GM13977 (cell line): ENCODE measurements at regions not wholly inside any gene's neighbourhood (a gene's known extent, or its start where the extent isn't known, plus 50 kb on each side); places are given as distances from the start of the nearest gene placed in this dataset.

Source experiments
- DNase-seq: peaks from one replicate; pipeline ENCODE4 v3.0.0; 2012; ENCODE audit warnings: low spot score
- CTCF ChIP-seq: IDR thresholded peaks from 2 replicates; pipeline ENCODE4 v1.5.1; 2012; ENCODE audit warnings: mild to moderate bottlenecking, control low read depth; ENCODE audit not compliant: insufficient read depth; ENCODE audit errors: extremely low read depth, missing control alignments
- in situ Hi-C: fragments of 300-500 bp; cut with MboI; formaldehyde crosslinking; loops from one replicate; pipeline ENCODE4 v1.12.0; 2022; ENCODE audit warnings: low sequenced_read_pairs, low pct_unique_long_range_greater_than_20kb, mixed read lengths, inconsistent platforms; ENCODE audit not compliant: unreplicated experiment

DNA sequence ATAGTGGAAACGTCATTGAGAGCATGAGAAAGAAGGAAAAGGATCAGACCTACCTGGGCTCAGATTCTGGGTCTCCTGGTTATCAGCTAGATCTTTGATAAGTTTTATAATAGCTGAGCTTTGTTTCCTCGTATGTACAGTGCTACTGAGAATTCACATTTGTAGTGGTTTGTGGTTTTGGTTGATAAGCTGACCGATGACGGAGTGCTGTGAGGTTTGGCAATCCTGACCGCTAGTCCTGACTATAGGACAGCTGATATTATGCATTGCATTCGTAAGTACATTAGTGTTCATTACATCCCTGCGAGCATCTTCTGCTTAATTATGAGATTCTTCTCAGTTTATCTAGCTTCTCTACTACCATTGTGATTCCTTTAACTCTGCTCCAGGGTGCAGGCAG lies 190.7 kb upstream of the SLC27A6 start:
- peak; percentile 6 for DNase-seq
- TF ChIP-seq CTCF: no peak
- in situ Hi-C loops: no loop called here

DNA sequence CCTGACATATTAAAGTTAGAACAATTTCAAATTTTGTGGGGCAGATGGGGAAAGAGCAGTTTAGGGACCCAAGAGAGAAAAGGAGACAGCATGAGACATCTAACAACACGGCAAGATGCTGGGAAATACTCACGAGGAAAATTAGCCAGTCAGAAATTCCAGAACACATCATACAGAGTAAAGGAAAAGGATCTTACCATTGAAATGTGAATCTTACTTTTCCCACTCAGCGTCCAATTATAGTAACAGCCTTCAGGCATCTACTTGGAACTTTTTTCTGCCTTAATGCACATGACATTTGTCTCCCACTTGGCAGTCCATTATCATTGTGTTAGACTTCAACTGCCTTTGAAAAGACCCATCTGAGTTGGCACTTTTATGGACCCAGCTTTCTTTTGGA lies 189.7 kb upstream of the SLC27A6 start:
- DNase-seq: no peak
- in situ Hi-C loops: no loop called here
- no peak for TF ChIP-seq CTCF

DNA sequence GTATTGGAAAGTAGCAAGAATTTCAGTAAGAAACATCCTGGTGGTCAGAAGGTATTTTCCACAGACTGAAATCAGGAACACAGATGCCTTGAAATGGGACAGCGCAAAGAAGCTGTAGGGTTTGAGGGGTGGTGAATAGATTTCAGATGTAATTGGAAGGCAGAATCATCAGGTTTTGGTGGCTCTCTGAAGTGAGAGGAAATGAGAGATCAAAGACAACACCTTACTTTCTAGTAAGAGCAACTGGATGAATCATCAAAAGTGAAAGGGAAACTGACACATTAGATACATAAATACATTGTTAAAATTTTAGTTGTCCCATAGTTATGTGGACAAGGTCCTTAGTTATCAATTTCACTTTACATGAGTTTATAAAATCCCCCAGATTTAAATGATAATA lies 188.2 kb upstream of the SLC27A6 start:
- peak; percentile 32 for DNase-seq
- no peak for TF ChIP-seq CTCF
- in situ Hi-C loops: no loop called here

DNA sequence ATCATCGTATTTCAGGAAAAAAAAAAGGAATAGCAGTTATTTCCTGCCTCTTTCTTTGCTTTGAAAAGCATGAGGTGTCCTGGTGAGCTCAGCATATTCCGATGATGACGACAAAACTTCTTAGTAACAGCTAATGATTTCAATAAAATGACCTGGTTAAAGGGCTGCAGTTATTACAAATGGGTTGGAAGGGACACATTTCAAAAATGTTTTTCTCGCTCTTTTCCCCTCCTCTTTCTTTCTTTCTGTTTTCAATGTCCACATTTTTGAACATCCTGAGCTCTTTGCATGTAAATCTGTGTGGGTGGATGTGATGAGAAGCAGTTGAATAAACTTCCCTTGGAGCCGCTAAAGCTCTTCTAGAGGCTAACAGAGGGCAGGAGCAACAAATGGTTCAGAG lies 186.8 kb upstream of the SLC27A6 start:
- in situ Hi-C loops: no loop called here
- TF ChIP-seq CTCF: no peak
- no peak for DNase-seq

DNA sequence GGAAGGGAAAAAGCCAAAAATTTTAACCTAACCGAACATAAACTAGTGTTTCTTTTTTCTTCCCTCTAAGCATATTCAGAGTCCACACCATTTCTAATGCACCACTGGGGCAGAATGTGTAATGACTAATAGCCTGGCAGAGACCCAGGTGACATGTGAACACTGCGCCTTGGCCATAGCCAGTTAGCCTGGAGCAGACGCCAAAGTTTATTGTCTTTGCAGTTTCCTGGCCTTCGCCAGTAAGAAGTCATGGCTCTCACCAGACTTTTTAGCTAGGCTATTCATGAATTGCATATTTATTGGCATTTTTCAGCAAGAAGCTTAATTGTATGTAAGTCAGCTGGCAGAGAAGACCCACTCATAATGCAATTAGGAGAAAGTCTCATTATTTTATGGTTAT lies 182.8 kb upstream of the SLC27A6 start:
- no peak for DNase-seq
- no peak for TF ChIP-seq CTCF
- in situ Hi-C loops: no loop called here

GRCh38 chr5:128784726-128785125 lies 180.6 kb upstream of the SLC27A6 start:
- in situ Hi-C loops: no loop called here
- no peak for TF ChIP-seq CTCF
- DNase-seq: no peak

DNA sequence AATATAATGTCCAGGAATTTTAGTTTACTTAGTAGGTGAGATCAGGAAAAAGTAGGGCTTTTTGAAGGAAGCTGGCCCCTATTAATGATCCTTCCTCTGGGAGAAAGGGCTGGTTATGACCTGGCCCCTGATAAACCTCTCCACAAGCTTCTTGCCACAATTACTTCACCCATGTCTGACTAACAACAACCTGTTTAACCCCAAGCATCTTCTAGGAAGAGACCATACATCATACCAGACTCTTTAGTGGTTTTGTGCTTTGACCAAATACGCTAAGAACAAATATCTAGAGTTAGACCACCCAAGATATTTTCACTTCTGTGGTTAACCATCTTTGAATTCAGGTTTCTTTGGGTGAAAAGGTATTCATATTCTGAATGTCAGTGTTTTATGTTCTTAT lies 174.0 kb upstream of the SLC27A6 start:
- in situ Hi-C loops: no loop called here

More for the DNA sequence above, 174.0 kb upstream of the SLC27A6 start:
- DNase-seq: no peak
- no peak for TF ChIP-seq CTCF
